ENCODE measurements at regions not wholly inside any gene's neighbourhood (a gene's known extent, or its start where the extent isn't known, plus 50 kb on each side); places are given as distances from the start of the nearest gene placed in this dataset.

DNA sequence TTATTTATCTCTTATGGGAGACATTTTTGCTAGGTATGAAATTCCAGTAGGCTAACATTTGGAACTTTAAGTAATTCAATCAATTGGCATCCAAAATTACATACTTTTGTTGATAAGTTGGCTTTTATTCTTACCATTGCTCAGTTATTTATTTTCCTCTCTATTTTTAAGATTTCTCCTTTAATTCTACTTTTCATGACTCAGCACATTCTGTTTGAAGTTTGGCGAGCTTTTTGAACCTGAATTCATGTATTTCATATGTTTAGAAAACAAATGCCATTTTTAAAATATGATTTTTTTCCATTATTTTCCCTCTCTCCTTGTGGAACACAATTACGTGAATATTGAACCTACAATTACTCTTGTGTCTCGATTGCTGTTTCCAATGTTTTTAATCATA is 2896.3 kb upstream of the PCDH20 start:
- TF ChIP-seq, protein P1, sequence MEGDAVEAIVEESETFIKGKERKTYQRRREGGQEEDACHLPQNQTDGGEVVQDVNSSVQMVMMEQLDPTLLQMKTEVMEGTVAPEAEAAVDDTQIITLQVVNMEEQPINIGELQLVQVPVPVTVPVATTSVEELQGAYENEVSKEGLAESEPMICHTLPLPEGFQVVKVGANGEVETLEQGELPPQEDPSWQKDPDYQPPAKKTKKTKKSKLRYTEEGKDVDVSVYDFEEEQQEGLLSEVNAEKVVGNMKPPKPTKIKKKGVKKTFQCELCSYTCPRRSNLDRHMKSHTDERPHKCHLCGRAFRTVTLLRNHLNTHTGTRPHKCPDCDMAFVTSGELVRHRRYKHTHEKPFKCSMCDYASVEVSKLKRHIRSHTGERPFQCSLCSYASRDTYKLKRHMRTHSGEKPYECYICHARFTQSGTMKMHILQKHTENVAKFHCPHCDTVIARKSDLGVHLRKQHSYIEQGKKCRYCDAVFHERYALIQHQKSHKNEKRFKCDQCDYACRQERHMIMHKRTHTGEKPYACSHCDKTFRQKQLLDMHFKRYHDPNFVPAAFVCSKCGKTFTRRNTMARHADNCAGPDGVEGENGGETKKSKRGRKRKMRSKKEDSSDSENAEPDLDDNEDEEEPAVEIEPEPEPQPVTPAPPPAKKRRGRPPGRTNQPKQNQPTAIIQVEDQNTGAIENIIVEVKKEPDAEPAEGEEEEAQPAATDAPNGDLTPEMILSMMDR (IDR thresholded peaks at IDR 0.05; ENCODE audit: low read length): no peak
- no peak for TF ChIP-seq EZH2phosphoT487 (IDR thresholded peaks at IDR 0.05; ENCODE audit: low read length)

Data from MM.1S (cell line).